Smooth muscle cell of the brain vasculature (primary cell): ENCODE measurements at regions not wholly inside any gene's neighbourhood (a gene's known extent, or its start where the extent isn't known, plus 50 kb on each side); places are given as distances from the start of the nearest gene placed in this dataset.
"Not testable (repeated sequence)": the region's sequence is repeated elsewhere in the genome, so short reads cannot be mapped to it uniquely, and the experiment has no call there.

ENCODE experiments used
- DNase-seq: peaks from one replicate; pipeline ENCODE4 v3.0.0-alpha.2; 2012; ENCODE audit warnings: low read depth, low spot score

GRCh38 chr4:29704059-29704458 lies 1016.1 kb upstream of the PCDH7 start:
- no peak for DNase-seq

- no peak for DNase-seq
Measured at GRCh38 chr4:29708473-29708872, 1011.7 kb upstream of the PCDH7 start.

GRCh38 chr4:29710519-29710918 lies 1009.6 kb upstream of the PCDH7 start:
- DNase-seq, result no peak

- no peak for DNase-seq
Measured at GRCh38 chr4:29711226-29711625, 1008.9 kb upstream of the PCDH7 start.

- no peak for DNase-seq
Measured at GRCh38 chr4:29717287-29718057, 1002.7 kb upstream of the PCDH7 start.

- DNase-seq, result no peak
Measured at GRCh38 chr4:29718136-29718535, 1002.0 kb upstream of the PCDH7 start.

GRCh38 chr4:29722253-29722652 lies 997.9 kb upstream of the PCDH7 start:
- no peak for DNase-seq

GRCh38 chr4:29726938-29727337 lies 993.2 kb upstream of the PCDH7 start:
- no peak for DNase-seq

GRCh38 chr4:29734343-29735213 lies 985.6 kb upstream of the PCDH7 start:
- no peak for DNase-seq

GRCh38 chr4:29756966-29757365 lies 963.2 kb upstream of the PCDH7 start:
- DNase-seq, result no peak

- no peak for DNase-seq
Measured at GRCh38 chr4:29762151-29762550, 958.0 kb upstream of the PCDH7 start.

- no peak for DNase-seq
Measured at GRCh38 chr4:29770627-29771026, 949.5 kb upstream of the PCDH7 start.

- DNase-seq, result not testable (repeated sequence)
Measured at GRCh38 chr4:29788123-29788522, 932.0 kb upstream of the PCDH7 start.

GRCh38 chr4:29805245-29805644 lies 914.9 kb upstream of the PCDH7 start:
- DNase-seq, result no peak

- DNase-seq, result no peak
Measured at GRCh38 chr4:29805916-29806480, 914.2 kb upstream of the PCDH7 start.

GRCh38 chr4:29817961-29818360 lies 902.2 kb upstream of the PCDH7 start:
- no peak for DNase-seq

GRCh38 chr4:29829067-29829466 lies 891.1 kb upstream of the PCDH7 start:
- DNase-seq, result no peak

GRCh38 chr4:29852537-29852936 lies 867.6 kb upstream of the PCDH7 start:
- no peak for DNase-seq

- DNase-seq, result no peak
Measured at GRCh38 chr4:29853833-29854232, 866.3 kb upstream of the PCDH7 start.

GRCh38 chr4:29861307-29861706 lies 858.9 kb upstream of the PCDH7 start:
- DNase-seq, result no peak

- no peak for DNase-seq
Measured at GRCh38 chr4:29867412-29867811, 852.8 kb upstream of the PCDH7 start.

GRCh38 chr4:29900336-29900735 lies 819.8 kb upstream of the PCDH7 start:
- DNase-seq, result no peak

GRCh38 chr4:29908276-29908675 lies 811.9 kb upstream of the PCDH7 start:
- DNase-seq, result no peak
